ENCODE measurements at regions not wholly inside any gene's neighbourhood (a gene's known extent, or its start where the extent isn't known, plus 50 kb on each side); places are given as distances from the start of the nearest gene placed in this dataset.
A peak's percentile ranks its signal among the peaks of the same experiment; 100 is the strongest.

DNA sequence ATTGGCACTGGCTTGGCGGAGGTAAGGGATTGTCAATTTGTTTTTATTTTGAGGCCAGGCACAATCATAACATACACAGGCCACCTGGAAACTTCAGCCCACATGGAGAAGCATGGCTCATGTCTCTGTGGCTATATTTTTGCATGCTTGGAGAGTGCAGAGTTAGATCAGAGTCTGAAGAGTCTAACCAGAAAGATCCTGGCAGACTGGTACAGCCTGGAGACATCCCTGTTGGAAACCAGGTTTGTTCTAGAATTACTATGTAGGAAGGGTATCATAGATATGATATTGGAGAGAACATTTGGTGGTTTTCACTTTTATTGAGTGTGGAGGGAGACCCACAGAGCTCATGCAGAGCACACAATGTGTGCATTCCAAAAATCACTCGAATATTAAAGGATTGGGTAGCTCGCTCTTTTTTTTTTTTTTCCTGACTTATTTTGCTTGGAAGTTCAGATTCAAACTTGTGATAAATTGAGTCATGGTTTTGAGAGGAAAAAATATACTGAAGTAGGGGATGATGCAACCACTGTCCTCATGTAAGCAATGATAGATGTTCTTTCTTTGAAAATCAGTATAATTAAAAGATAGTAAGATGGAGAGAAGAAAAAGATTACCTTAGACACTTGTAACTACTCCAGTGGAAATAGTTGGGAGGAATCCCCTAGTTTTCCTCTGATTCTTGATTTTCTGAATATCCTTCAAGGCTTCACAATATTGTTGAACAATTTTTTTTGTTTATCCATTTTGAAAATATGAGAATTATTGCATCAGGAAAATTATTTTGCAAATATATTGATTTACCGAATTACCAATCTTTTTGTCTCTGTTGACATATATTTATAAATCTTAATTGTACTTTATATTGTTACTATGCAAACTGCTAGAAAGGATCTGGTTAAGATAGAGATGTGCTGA lies 185.7 kb upstream of the ZEB2 start:
- peak; percentile 35 for DNase-seq (ENCODE audit: low read depth)
- TF ChIP-seq, protein P1, sequence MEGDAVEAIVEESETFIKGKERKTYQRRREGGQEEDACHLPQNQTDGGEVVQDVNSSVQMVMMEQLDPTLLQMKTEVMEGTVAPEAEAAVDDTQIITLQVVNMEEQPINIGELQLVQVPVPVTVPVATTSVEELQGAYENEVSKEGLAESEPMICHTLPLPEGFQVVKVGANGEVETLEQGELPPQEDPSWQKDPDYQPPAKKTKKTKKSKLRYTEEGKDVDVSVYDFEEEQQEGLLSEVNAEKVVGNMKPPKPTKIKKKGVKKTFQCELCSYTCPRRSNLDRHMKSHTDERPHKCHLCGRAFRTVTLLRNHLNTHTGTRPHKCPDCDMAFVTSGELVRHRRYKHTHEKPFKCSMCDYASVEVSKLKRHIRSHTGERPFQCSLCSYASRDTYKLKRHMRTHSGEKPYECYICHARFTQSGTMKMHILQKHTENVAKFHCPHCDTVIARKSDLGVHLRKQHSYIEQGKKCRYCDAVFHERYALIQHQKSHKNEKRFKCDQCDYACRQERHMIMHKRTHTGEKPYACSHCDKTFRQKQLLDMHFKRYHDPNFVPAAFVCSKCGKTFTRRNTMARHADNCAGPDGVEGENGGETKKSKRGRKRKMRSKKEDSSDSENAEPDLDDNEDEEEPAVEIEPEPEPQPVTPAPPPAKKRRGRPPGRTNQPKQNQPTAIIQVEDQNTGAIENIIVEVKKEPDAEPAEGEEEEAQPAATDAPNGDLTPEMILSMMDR (conservative IDR thresholded peaks at IDR 0.05; ENCODE audit: low read length) = no peak
- H3K4me3 ChIP-seq (ENCODE audit: low read length) = no peak overlapping the region

DNA sequence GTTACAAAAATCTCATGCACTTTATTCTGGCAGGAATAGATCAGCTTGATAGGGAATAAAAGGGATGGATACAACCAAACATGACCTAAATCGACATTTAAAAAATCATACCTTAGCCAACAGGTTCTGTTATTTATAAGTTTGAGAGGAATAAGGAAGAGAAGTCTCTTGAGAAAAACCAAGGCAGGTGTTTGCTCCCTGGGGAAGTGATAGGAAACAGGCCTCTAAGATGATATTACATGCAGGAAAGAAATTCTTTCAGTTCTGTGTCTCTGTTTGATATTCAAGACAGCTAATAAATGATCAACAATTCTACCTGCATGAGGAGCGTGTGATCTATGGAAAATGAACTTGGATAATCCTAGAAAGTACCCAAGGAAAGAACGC lies 184.8 kb upstream of the ZEB2 start:
- H3K4me3 ChIP-seq (ENCODE audit: low read length) = no peak overlapping the region
- TF ChIP-seq, protein P1 (conservative IDR thresholded peaks at IDR 0.05; ENCODE audit: low read length) = no peak
- no peak for DNase-seq (ENCODE audit: low read depth)

DNA sequence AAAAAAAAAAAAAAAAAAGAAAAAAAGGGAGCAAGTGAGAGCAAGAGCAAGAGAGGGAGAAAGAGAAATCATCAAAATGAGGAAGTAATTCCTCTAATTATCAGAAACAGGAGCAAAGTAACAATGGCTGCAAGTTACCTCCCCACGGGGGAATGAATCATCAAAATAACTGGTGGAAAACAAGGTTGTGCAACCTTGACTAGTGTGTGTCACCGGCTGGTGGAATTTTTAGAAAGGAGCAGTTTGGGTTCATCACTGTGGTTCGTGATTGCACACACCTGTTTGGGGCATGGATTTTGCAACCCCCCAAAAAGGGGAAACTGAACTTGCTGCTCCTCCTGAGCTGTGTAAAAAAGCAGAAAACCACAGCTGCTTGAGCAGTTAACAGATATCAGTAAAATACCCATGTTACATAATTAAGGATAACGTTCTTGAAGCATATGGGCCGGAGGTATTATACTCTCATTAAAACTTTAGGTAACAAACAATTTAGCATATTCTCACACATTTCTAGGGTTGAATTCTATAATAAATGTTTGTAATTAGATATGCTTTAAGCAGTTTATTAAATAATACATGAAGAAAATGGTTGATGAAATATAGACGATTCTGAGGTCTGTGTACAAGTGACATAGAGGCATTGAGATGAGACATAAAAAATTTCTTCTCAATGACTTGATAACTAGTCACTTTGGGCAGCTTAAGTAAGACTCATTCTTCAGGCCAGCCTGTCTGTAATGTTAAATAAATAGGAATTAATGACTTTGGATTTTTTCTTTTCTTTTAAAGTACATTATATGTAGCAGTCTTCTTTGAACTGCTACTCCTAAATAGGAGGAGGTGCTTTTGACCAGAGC lies 184.2 kb upstream of the ZEB2 start:
- peak; percentile 74 for DNase-seq (ENCODE audit: low read depth)
- no peak overlapping the region for H3K4me3 ChIP-seq (ENCODE audit: low read length)
- TF ChIP-seq, protein P1 (conservative IDR thresholded peaks at IDR 0.05; ENCODE audit: low read length) = no peak

DNA sequence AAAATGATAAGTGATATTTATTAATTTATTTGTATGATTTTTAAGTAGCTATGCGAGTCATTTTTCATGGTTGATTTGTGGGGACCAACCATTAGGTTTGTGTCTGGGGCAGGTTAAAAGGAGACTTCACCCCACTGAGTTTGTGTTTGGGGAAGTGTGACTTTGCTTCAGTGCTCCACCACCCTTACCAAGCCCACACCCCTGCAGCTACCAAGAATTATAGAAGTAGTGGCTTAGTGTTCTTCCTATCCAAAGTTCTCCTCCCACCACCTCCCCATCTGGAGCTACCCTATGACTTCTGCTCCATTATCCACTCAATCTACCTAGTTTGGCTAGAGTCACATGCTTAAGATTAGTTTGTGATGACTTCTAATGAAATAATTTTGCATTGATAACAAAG lies 182.1 kb upstream of the ZEB2 start:
- TF ChIP-seq, protein P1 (conservative IDR thresholded peaks at IDR 0.05; ENCODE audit: low read length) = no peak
- DNase-seq (ENCODE audit: low read depth) = no peak
- no peak overlapping the region for H3K4me3 ChIP-seq (ENCODE audit: low read length)

DNA sequence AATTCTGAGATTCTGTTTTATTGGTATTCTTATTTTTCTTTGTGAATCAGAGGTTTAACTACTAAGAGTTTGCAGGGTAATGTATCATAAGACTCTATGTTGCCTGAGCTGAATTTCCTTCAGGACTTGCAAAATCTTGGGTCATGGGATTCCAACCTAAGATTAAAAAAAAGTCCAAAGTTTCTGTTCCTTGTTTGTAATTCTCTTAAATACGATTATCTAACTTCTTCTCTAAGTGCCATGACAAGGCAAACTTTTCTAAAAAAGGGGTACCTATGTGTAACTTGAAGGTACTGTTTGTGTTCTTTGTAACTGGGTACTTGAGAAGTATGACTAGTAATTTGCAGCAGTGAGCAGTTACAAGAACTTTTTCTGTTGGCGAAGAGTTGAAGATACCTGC lies 181.3 kb upstream of the ZEB2 start:
- TF ChIP-seq, protein P1 (conservative IDR thresholded peaks at IDR 0.05; ENCODE audit: low read length) = no peak
- no peak overlapping the region for H3K4me3 ChIP-seq (ENCODE audit: low read length)
- DNase-seq (ENCODE audit: low read depth) = no peak

DNA sequence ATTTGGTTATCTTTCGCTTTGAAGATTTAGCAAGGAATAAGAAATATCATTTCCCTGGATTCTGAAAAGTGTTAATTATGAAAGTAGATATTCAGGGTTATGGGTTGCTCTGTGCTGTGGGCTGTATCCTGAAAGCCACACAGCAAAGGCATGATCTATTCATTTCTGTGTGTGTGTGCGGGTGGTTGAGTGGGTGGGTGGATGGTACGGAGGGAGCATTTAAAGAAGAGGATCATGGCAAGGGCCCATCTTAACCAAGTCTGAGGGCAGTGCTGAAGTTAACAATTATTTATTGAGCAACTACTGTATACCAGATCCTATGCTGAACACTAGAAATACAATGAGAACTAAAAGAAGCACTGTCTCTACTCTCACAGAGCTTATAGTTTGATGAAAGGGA lies 178.2 kb upstream of the ZEB2 start:
- TF ChIP-seq, protein P1 (conservative IDR thresholded peaks at IDR 0.05; ENCODE audit: low read length) = no peak
- DNase-seq (ENCODE audit: low read depth) = no peak

More for the DNA sequence above, 178.2 kb upstream of the ZEB2 start:
- no peak overlapping the region for H3K4me3 ChIP-seq (ENCODE audit: low read length)
